HEK293 (cell line): ENCODE measurements at regions not wholly inside any gene's neighbourhood (a gene's known extent, or its start where the extent isn't known, plus 50 kb on each side); places are given as distances from the start of the nearest gene placed in this dataset.

ENCODE experiments used
- CTCF ChIA-PET: fragments of 350-600 bp; formaldehyde crosslinking; extraction: SDS; loops from one replicate; lab custom pipeline; 2021; ENCODE audit warnings: antibody characterized with exemption; lab: Yijun Ruan, JAX
- POLR2A ChIA-PET: fragments of 300-600 bp; formaldehyde crosslinking; extraction: SDS; loops from one replicate; lab custom pipeline; 2020; ENCODE audit warnings: antibody characterized with exemption, inconsistent platforms; lab: Yijun Ruan, JAX
- H3K27ac ChIP-seq: fragments of 200-500 bp; sonication (Bioruptor generic); 2 replicates; pipeline ENCODE4 v1.5.1; 2014; ENCODE audit warnings: low read depth, low read length, control low read depth, inconsistent platforms; ENCODE audit errors: extremely low read depth
- H3K36me3 ChIP-seq, 2 experiments: fragments of 200-500 bp in 1 of 2; sonication (Bioruptor generic) in 1 of 2; 1 replicate in 1 of 2; 2 replicates in 1 of 2; pipeline ENCODE4 v1.5.1; 2014 to 2017; ENCODE audit warnings: inconsistent platforms in 2 of 2, low read length in 2 of 2; ENCODE audit not compliant: control insufficient read depth in 2 of 2, insufficient read depth in 1 of 2
- H3K4me1 ChIP-seq: fragments of 200-500 bp; sonication (Bioruptor generic); 2 replicates; pipeline ENCODE4 v1.5.1; 2014; ENCODE audit warnings: mild to moderate bottlenecking, low read length, inconsistent platforms; ENCODE audit not compliant: control insufficient read depth, insufficient read depth
- H3K4me3 ChIP-seq: 2 replicates; pipeline ENCODE4 v1.5.1; 2011; ENCODE audit warnings: low read depth, mild to moderate bottlenecking, control low read depth, low read length, moderate library complexity
- H3K9me3 ChIP-seq: fragments of 200-500 bp; sonication (Bioruptor generic); 2 replicates; pipeline ENCODE4 v1.5.1; 2014; ENCODE audit warnings: low read depth, low read length, inconsistent platforms; ENCODE audit not compliant: control insufficient read depth, insufficient read depth
- HOXC10 ChIP-seq: sonication (generic); formaldehyde crosslinking; IDR thresholded peaks from 2 replicates; pipeline ENCODE4 v1.8.1; 2023; ENCODE audit warnings: mild to moderate bottlenecking, missing genetic modification reagents
- SETDB1 ChIP-seq: IDR thresholded peaks from one replicate; pipeline ENCODE4 v1.6.1; 2017; ENCODE audit warnings: mild to moderate bottlenecking, low read length, moderate library complexity, mixed read lengths; ENCODE audit not compliant: insufficient read length
- SP3 ChIP-seq: fragments of 450-650 bp; formaldehyde crosslinking; IDR thresholded peaks from 2 replicates; pipeline ENCODE4 v1.5.1; 2016; ENCODE audit warnings: missing biosample characterization, missing genetic modification characterization
- ZEB2 ChIP-seq: fragments of 450-650 bp; formaldehyde crosslinking; IDR thresholded peaks from 2 replicates; pipeline ENCODE4 v1.5.1; 2016; ENCODE audit warnings: missing biosample characterization, missing genetic modification characterization
- ZFP3 ChIP-seq: fragments of 450-650 bp; formaldehyde crosslinking; IDR thresholded peaks from 2 replicates; pipeline ENCODE4 v1.5.1; 2016; ENCODE audit warnings: low read depth, missing biosample characterization, missing genetic modification characterization
- ZFP69B ChIP-seq: fragments of 450-650 bp; formaldehyde crosslinking; IDR thresholded peaks from 2 replicates; pipeline ENCODE4 v1.5.1; 2016; ENCODE audit warnings: missing biosample characterization, missing genetic modification characterization
- ZNF112 ChIP-seq: fragments of 450-650 bp; formaldehyde crosslinking; IDR thresholded peaks from 2 replicates; pipeline ENCODE4 v1.5.0; 2017; ENCODE audit warnings: missing biosample characterization, missing genetic modification characterization
- ZNF155 ChIP-seq: fragments of 450-650 bp; formaldehyde crosslinking; IDR thresholded peaks from 2 replicates; pipeline ENCODE4 v1.5.1; 2016; ENCODE audit warnings: missing biosample characterization, missing genetic modification characterization
- ZNF2 ChIP-seq: fragments of 450-650 bp; formaldehyde crosslinking; IDR thresholded peaks from 2 replicates; pipeline ENCODE4 v1.5.1; 2016; ENCODE audit warnings: missing biosample characterization, missing genetic modification characterization
- ZNF211 ChIP-seq: fragments of 450-650 bp; formaldehyde crosslinking; IDR thresholded peaks from 2 replicates; pipeline ENCODE4 v1.5.1; 2016; ENCODE audit warnings: low read depth, missing biosample characterization, missing genetic modification characterization
- ZNF223 ChIP-seq: fragments of 450-650 bp; formaldehyde crosslinking; IDR thresholded peaks from 2 replicates; pipeline ENCODE4 v1.5.1; 2016; ENCODE audit warnings: missing biosample characterization, missing genetic modification characterization
- ZNF274 ChIP-seq, 2 experiments: fragments of 200-500 bp in 1 of 2; fragments of 450-650 bp in 1 of 2; sonication (Bioruptor generic) in 1 of 2; formaldehyde crosslinking in 1 of 2; IDR thresholded peaks; 2 replicates each; pipeline versions ENCODE4 v1.5.1 to v1.6.1; 2014 to 2016; ENCODE audit warnings: borderline replicate concordance in 1 of 2, inconsistent platforms in 1 of 2, low read length in 1 of 2, missing biosample characterization in 1 of 2, missing genetic modification characterization in 1 of 2
- ZNF292 ChIP-seq: fragments of 450-650 bp; formaldehyde crosslinking; IDR thresholded peaks from 2 replicates; pipeline ENCODE4 v1.5.1; 2016; ENCODE audit warnings: low read depth, missing biosample characterization, missing genetic modification characterization, borderline replicate concordance
- ZNF354C ChIP-seq: fragments of 450-650 bp; formaldehyde crosslinking; IDR thresholded peaks from 2 replicates; pipeline ENCODE4 v1.5.1; 2016; ENCODE audit warnings: missing biosample characterization, missing genetic modification characterization, low read depth, borderline replicate concordance
- ZNF426 ChIP-seq: fragments of 450-650 bp; formaldehyde crosslinking; IDR thresholded peaks from 2 replicates; pipeline ENCODE4 v1.5.1; 2017; ENCODE audit warnings: missing biosample characterization, missing genetic modification characterization, mild to moderate bottlenecking, inconsistent platforms, moderate library complexity
- ZNF473 ChIP-seq: fragments of 450-650 bp; formaldehyde crosslinking; IDR thresholded peaks from 2 replicates; pipeline ENCODE4 v1.5.1; 2017; ENCODE audit warnings: missing biosample characterization, missing genetic modification characterization
- ZNF596 ChIP-seq: fragments of 450-650 bp; IDR thresholded peaks from 2 replicates; pipeline ENCODE4 v1.5.0; 2018; ENCODE audit warnings: missing biosample characterization, mild to moderate bottlenecking, missing genetic modification characterization, moderate library complexity
- ZNF768 ChIP-seq: fragments of 450-650 bp; formaldehyde crosslinking; IDR thresholded peaks from 2 replicates; pipeline ENCODE4 v1.5.1; 2018; ENCODE audit warnings: missing biosample characterization, mild to moderate bottlenecking, missing genetic modification characterization
- ZNF776 ChIP-seq: fragments of 450-650 bp; formaldehyde crosslinking; IDR thresholded peaks from 2 replicates; pipeline ENCODE4 v1.5.0; 2017; ENCODE audit warnings: missing biosample characterization, missing genetic modification characterization, borderline replicate concordance
- ZNF777 ChIP-seq: fragments of 450-650 bp; formaldehyde crosslinking; IDR thresholded peaks from 2 replicates; pipeline ENCODE4 v1.5.1; 2017; ENCODE audit warnings: missing biosample characterization, missing genetic modification characterization, borderline replicate concordance
- ZNF843 ChIP-seq: fragments of 450-650 bp; formaldehyde crosslinking; IDR thresholded peaks from 2 replicates; pipeline ENCODE4 v1.5.1; 2016; ENCODE audit warnings: missing biosample characterization, missing genetic modification characterization
- TF ChIP-seq, protein P1 (sequence below): fragments of 450-650 bp; formaldehyde crosslinking; IDR thresholded peaks from 2 replicates; pipeline ENCODE4 v1.5.1; 2016; ENCODE audit warnings: missing biosample characterization, missing genetic modification characterization
- TF ChIP-seq, protein P2 (sequence below): fragments of 450-650 bp; formaldehyde crosslinking; IDR thresholded peaks from 2 replicates; pipeline ENCODE4 v1.5.1; 2016; ENCODE audit warnings: missing biosample characterization, missing genetic modification characterization
- TF ChIP-seq, protein P3 (sequence below): fragments of 450-650 bp; formaldehyde crosslinking; IDR thresholded peaks from 2 replicates; pipeline ENCODE4 v1.5.1; 2016; ENCODE audit warnings: missing biosample characterization, missing genetic modification characterization
- TF ChIP-seq, protein P4 (sequence below): fragments of 450-650 bp; formaldehyde crosslinking; optimal IDR thresholded peaks from 2 replicates; pipeline ENCODE3; 2016; ENCODE audit warnings: missing biosample characterization, mild to moderate bottlenecking, missing genetic modification characterization

DNA sequence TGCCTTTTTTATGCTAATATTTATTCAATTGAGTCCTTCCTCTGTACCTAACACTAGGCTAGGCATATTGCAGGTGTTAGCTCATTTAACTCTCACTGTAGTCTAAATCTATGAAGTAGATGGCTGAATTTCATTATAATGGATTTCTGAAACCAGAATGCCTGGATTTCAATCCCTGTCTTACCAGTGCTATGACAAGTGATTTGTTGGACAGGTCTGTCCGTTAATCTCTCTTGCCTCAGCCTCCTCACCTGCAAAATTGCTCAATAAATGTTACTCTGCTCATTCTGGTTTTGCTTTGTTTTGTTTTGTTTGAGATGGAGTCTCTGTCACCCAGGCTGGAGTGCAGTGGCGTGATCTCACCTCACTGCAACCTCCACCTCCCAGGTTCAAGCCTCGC lies 146.1 kb upstream of the ADGRL2 start:
- no peaks in the 10 kb centered on the region for H3K4me1 ChIP-seq
- no peaks in the 10 kb centered on the region for H3K36me3 ChIP-seq
- H3K27ac ChIP-seq: no peak overlapping the region
- no peak for TF ChIP-seq HOXC10 (CRISPR knock-in tag)
- no peak for TF ChIP-seq ZNF274 (IDR thresholded peaks at IDR 0.05; ENCODE audit: low read length)
- TF ChIP-seq ZNF274 (tag by site-specific recombination; IDR thresholded peaks at IDR 0.05; ENCODE audit: borderline replicate concordance): no peak
- no peak for TF ChIP-seq ZNF155 (tag by site-specific recombination)
- TF ChIP-seq ZNF292 (tag by site-specific recombination): no peak
- no peak for TF ChIP-seq ZNF112 (tag by site-specific recombination)
- no peak for TF ChIP-seq ZNF473 (tag by site-specific recombination)
- TF ChIP-seq ZNF2 (tag by site-specific recombination): no peak
- TF ChIP-seq, all 188 proteins: peak for 0
- H3K9me3 ChIP-seq: no peaks in the 10 kb centered on the region
- no peak overlapping the region for H3K4me3 ChIP-seq
- ChIA-PET CTCF (no interaction called here), POLR2A (no interaction called here)

DNA sequence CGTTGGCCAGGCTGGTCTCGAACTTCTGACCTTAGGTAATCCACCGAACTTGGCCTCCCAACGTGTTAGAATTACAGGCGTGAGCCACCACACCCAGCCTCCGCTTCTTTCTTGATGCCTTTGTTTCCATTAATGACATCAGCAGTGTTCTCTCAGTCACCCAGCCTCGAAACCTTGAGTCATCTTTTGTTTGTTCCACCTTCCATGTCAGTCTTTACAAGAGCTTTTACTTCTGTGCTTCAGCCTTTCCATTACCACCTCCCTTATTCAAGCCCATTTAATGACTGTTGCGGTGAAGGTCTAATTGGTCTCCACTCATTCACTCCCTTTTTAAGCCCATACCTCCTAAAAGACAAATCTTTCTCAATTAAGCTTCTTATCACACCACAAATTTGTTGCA lies 146.6 kb upstream of the ADGRL2 start:
- H3K9me3 ChIP-seq: no peaks in the 10 kb centered on the region
- CTCF ChIA-PET: no interaction called here
- no peak overlapping the region for H3K27ac ChIP-seq
- no peaks in the 10 kb centered on the region for H3K4me1 ChIP-seq
- H3K4me3 ChIP-seq: no peak overlapping the region
- TF ChIP-seq ZNF223 (tag by site-specific recombination) (no peak), SETDB1 (peak; percentile 40)
- no peaks in the 10 kb centered on the region for H3K36me3 ChIP-seq
- POLR2A ChIA-PET: no interaction called here

DNA sequence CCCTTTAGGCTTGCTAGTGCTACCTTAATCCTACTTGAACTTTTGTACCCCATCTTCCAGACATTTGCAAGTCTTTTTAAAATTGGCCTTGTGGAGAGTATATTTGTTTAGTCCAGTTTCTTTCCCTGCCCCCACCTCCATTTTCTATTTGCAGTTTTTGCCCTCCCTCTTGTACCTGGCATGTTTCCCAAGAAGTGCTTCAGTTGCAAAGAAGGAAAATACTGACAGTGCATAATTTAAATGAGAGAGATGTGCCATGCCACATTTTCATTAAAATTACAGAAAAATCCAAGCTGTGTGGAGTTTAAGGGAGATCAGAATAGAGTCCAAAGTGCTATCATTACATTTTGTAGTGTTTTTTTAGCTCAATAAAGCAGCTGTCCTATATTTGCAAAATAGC lies 150.0 kb upstream of the ADGRL2 start:
- H3K27ac ChIP-seq: no peak overlapping the region
- H3K4me3 ChIP-seq: no peak overlapping the region
- no peaks in the 10 kb centered on the region for H3K4me1 ChIP-seq
- no peaks in the 10 kb centered on the region for H3K9me3 ChIP-seq
- ChIA-PET CTCF (no interaction called here), POLR2A (no interaction called here)
- no peaks in the 10 kb centered on the region for H3K36me3 ChIP-seq
- no peak for TF ChIP-seq ZNF426 (tag by site-specific recombination)
- TF ChIP-seq ZFP69B: no peak
- TF ChIP-seq, protein P1, sequence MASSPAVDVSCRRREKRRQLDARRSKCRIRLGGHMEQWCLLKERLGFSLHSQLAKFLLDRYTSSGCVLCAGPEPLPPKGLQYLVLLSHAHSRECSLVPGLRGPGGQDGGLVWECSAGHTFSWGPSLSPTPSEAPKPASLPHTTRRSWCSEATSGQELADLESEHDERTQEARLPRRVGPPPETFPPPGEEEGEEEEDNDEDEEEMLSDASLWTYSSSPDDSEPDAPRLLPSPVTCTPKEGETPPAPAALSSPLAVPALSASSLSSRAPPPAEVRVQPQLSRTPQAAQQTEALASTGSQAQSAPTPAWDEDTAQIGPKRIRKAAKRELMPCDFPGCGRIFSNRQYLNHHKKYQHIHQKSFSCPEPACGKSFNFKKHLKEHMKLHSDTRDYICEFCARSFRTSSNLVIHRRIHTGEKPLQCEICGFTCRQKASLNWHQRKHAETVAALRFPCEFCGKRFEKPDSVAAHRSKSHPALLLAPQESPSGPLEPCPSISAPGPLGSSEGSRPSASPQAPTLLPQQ (tag by site-specific recombination): no peak
- TF ChIP-seq, protein P2, sequence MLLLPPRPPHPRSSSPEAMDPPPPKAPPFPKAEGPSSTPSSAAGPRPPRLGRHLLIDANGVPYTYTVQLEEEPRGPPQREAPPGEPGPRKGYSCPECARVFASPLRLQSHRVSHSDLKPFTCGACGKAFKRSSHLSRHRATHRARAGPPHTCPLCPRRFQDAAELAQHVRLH (tag by site-specific recombination): no peak
- TF ChIP-seq ZFP3 (tag by site-specific recombination): no peak
- TF ChIP-seq ZNF354C: no peak

DNA sequence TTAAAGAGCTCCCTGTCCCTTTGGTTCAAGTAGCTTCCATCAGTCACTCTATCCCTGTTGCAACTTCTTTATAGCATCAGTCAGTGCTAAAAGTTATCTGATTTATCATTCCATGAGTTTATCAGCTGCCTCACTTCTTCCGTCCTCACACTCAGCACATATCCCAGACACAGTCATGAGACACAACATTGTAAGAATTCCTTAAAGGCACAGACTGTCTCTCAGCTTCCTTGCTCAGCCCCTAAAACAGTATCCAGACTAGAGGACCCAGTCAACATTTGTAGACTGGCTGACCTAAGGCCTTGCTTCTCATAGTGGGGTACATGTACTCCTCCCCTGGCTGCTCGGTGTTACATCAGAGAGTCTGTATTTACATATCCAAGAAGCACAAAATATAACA lies 164.9 kb upstream of the ADGRL2 start:
- Histone ChIP-seq H3K27ac (no peak overlapping the region), H3K4me3 (no peak overlapping the region), H3K9me3 (no peaks in the 10 kb centered on the region), H3K36me3 (no peaks in the 10 kb centered on the region), H3K4me1 (no peaks in the 10 kb centered on the region)
- CTCF ChIA-PET: no interaction called here
- POLR2A ChIA-PET: no interaction called here
- TF ChIP-seq SP3 (tag by site-specific recombination) (no peak), ZNF843 (tag by site-specific recombination) (no peak), ZEB2 (tag by site-specific recombination) (no peak), ZNF211 (tag by site-specific recombination) (no peak), ZNF596 (tag by site-specific recombination) (no peak), ZNF112 (tag by site-specific recombination) (no peak), ZNF777 (tag by site-specific recombination) (no peak), ZNF768 (tag by site-specific recombination) (no peak), ZNF776 (tag by site-specific recombination) (no peak)
- TF ChIP-seq, protein P3, sequence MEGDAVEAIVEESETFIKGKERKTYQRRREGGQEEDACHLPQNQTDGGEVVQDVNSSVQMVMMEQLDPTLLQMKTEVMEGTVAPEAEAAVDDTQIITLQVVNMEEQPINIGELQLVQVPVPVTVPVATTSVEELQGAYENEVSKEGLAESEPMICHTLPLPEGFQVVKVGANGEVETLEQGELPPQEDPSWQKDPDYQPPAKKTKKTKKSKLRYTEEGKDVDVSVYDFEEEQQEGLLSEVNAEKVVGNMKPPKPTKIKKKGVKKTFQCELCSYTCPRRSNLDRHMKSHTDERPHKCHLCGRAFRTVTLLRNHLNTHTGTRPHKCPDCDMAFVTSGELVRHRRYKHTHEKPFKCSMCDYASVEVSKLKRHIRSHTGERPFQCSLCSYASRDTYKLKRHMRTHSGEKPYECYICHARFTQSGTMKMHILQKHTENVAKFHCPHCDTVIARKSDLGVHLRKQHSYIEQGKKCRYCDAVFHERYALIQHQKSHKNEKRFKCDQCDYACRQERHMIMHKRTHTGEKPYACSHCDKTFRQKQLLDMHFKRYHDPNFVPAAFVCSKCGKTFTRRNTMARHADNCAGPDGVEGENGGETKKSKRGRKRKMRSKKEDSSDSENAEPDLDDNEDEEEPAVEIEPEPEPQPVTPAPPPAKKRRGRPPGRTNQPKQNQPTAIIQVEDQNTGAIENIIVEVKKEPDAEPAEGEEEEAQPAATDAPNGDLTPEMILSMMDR: no peak
- TF ChIP-seq, protein P4, sequence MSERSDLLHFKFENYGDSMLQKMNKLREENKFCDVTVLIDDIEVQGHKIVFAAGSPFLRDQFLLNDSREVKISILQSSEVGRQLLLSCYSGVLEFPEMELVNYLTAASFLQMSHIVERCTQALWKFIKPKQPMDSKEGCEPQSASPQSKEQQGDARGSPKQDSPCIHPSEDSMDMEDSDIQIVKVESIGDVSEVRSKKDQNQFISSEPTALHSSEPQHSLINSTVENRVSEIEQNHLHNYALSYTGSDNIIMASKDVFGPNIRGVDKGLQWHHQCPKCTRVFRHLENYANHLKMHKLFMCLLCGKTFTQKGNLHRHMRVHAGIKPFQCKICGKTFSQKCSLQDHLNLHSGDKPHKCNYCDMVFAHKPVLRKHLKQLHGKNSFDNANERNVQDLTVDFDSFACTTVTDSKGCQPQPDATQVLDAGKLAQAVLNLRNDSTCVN (tag by site-specific recombination): no peak
